IMR-90 (cell line): ENCODE measurements at regions not wholly inside any gene's neighbourhood (a gene's known extent, or its start where the extent isn't known, plus 50 kb on each side); places are given as distances from the start of the nearest gene placed in this dataset.

Experiments used
- ATAC-seq: fragments of 200-7000 bp; cut with Tn5 transposase; 2 replicates; pipeline ENCODE4 v1.9.1; 2020; ENCODE audit warnings: low read depth, mild to moderate bottlenecking, moderate library complexity
- BruUV-seq: library from RNA; stranded (reverse); fragments of 400-500 nt; replicated peaks from 2 replicates; lab custom pipeline; 2021; lab: Mats Ljungman, UMichigan
- CTCF ChIA-PET: fragments of 300-600 bp; formaldehyde crosslinking; extraction: SDS; loops from one replicate; lab custom pipeline; 2021; ENCODE audit warnings: antibody characterized with exemption; lab: Yijun Ruan, JAX
- POLR2A ChIA-PET: fragments of 300-600 bp; sonication (Branson Sonifier 250); formaldehyde crosslinking; loops from one replicate; lab custom pipeline; 2022; ENCODE audit warnings: antibody characterized with exemption; ENCODE audit not compliant: unreplicated experiment; lab: Charles Lee
- DNase-seq: peaks from one replicate; pipeline ENCODE4 v3.0.0; 2013
- H2AFZ ChIP-seq: replicated peaks from 2 replicates; pipeline ENCODE3; 2013; ENCODE audit warnings: low read length, mild to moderate bottlenecking; ENCODE audit not compliant: poor library complexity
- H2AK5ac ChIP-seq: 2 replicates; pipeline ENCODE4 v1.6.1; 2013; ENCODE audit warnings: low read depth, low read length, inconsistent platforms
- H2AK9ac ChIP-seq: replicated peaks from 2 replicates; pipeline ENCODE3; 2013; ENCODE audit warnings: mild to moderate bottlenecking, low read depth, low read length, moderate library complexity; ENCODE audit not compliant: poor library complexity
- H2BK120ac ChIP-seq: 2 replicates; pipeline ENCODE4 v1.6.1; 2013; ENCODE audit warnings: low read depth, low read length, inconsistent platforms
- H2BK15ac ChIP-seq: 3 replicates; pipeline ENCODE4 v1.6.1; 2013; ENCODE audit warnings: low read depth, low read length, inconsistent platforms
- H2BK20ac ChIP-seq: 2 replicates; pipeline ENCODE4 v1.6.1; 2013; ENCODE audit warnings: low read depth, mild to moderate bottlenecking, inconsistent platforms, low read length, moderate library complexity
- H2BK5ac ChIP-seq: 2 replicates; pipeline ENCODE4 v1.6.1; 2013; ENCODE audit warnings: mild to moderate bottlenecking, low read depth, low read length, inconsistent platforms; ENCODE audit not compliant: poor library complexity, severe bottlenecking
- H3K14ac ChIP-seq: replicated peaks from 2 replicates; pipeline ENCODE4 v1.6.1; 2013; ENCODE audit warnings: low read depth, low read length, inconsistent platforms
- H3K18ac ChIP-seq: 2 replicates; pipeline ENCODE4 v1.6.1; 2013; ENCODE audit warnings: low read depth, low read length, control low read depth
- H3K23ac ChIP-seq: 2 replicates; pipeline ENCODE4 v1.6.1; 2013; ENCODE audit warnings: low read depth, low read length, inconsistent platforms
- H3K27ac ChIP-seq: 2 replicates; pipeline ENCODE4 v1.5.1; 2013; ENCODE audit warnings: mild to moderate bottlenecking, control low read depth, low read length; ENCODE audit not compliant: insufficient read depth
- H3K27me3 ChIP-seq: 2 replicates; pipeline ENCODE4 v1.6.1; 2013; ENCODE audit warnings: low read length; ENCODE audit not compliant: control insufficient read depth, insufficient read depth
- H3K36me3 ChIP-seq: 2 replicates; pipeline ENCODE4 v1.6.1; 2013; ENCODE audit warnings: low read length, mixed read lengths; ENCODE audit not compliant: control insufficient read depth, insufficient read depth
- H3K4ac ChIP-seq: 2 replicates; pipeline ENCODE4 v1.6.1; 2013; ENCODE audit warnings: low read depth, low read length, inconsistent platforms
- H3K4me1 ChIP-seq: 2 replicates; pipeline ENCODE4 v1.6.1; 2013; ENCODE audit warnings: low read length, mixed read lengths; ENCODE audit not compliant: control insufficient read depth, insufficient read depth
- H3K4me2 ChIP-seq: 2 replicates; pipeline ENCODE4 v1.6.1; 2013; ENCODE audit warnings: low read depth, mild to moderate bottlenecking, control low read depth, low read length, moderate library complexity
- H3K4me3 ChIP-seq: 2 replicates; pipeline ENCODE4 v1.5.1; 2013; ENCODE audit warnings: low read depth, mild to moderate bottlenecking, control low read depth, low read length, moderate library complexity; ENCODE audit not compliant: insufficient read depth
- H3K56ac ChIP-seq: 2 replicates; pipeline ENCODE4 v1.6.1; 2013; ENCODE audit warnings: low read length, inconsistent platforms; ENCODE audit not compliant: insufficient read depth; ENCODE audit errors: extremely low read depth
- H3K79me1 ChIP-seq, 2 experiments: 2 replicates each; pipeline ENCODE4 v1.6.1; 2013; ENCODE audit warnings: low read length in 2 of 2, inconsistent platforms in 1 of 2, low read depth in 1 of 2
- H3K9ac ChIP-seq: 2 replicates; pipeline ENCODE4 v1.6.1; 2013; ENCODE audit warnings: low read depth, low read length, control low read depth
- H3K9me1 ChIP-seq: 2 replicates; pipeline ENCODE4 v1.6.1; 2013; ENCODE audit warnings: low read length, inconsistent platforms; ENCODE audit not compliant: insufficient read depth
- H3K9me3 ChIP-seq: 2 replicates; pipeline ENCODE4 v1.6.1; 2013; ENCODE audit warnings: low read length; ENCODE audit not compliant: control insufficient read depth, insufficient read depth
- H4K20me1 ChIP-seq: 2 replicates; pipeline ENCODE4 v1.6.1; 2013; ENCODE audit warnings: low read length, inconsistent platforms; ENCODE audit not compliant: insufficient read depth
- H4K5ac ChIP-seq: 2 replicates; pipeline ENCODE4 v1.6.1; 2013; ENCODE audit warnings: mild to moderate bottlenecking, low read depth, low read length, control low read depth
- H4K8ac ChIP-seq, 2 experiments: 2 replicates each; pipeline ENCODE4 v1.6.1; 2013; ENCODE audit warnings: low read depth in 2 of 2, low read length in 2 of 2, control low read depth in 1 of 2, inconsistent platforms in 1 of 2
- H4K91ac ChIP-seq: 2 replicates; pipeline ENCODE4 v1.6.1; 2013; ENCODE audit warnings: low read depth, low read length, inconsistent platforms; ENCODE audit not compliant: insufficient read depth
- BHLHE40 ChIP-seq: fragments of 150-350 bp; IDR thresholded peaks from 2 replicates; pipeline ENCODE4 v1.6.1; 2016; ENCODE audit warnings: mild to moderate bottlenecking, low read depth, low read length
- CEBPB ChIP-seq: IDR thresholded peaks from 2 replicates; pipeline ENCODE4 v1.6.1; 2012; ENCODE audit warnings: low read depth, low read length, improper control_type of control experiment
- CHD1 ChIP-seq: IDR thresholded peaks from 2 replicates; pipeline ENCODE4 v1.6.1; 2012; ENCODE audit warnings: low read depth, low read length, improper control_type of control experiment
- FOS ChIP-seq: fragments of 150-350 bp; IDR thresholded peaks from 2 replicates; pipeline ENCODE4 v1.6.1; 2016; ENCODE audit warnings: low read depth, low read length
- MAFK ChIP-seq: IDR thresholded peaks from 2 replicates; pipeline ENCODE4 v1.6.1; 2012; ENCODE audit warnings: low read depth, low read length, improper control_type of control experiment
- MAZ ChIP-seq: IDR thresholded peaks from 2 replicates; pipeline ENCODE4 v1.6.1; 2012; ENCODE audit warnings: low read depth, mild to moderate bottlenecking, low read length, improper control_type of control experiment, moderate library complexity, borderline replicate concordance
- MXI1 ChIP-seq: IDR thresholded peaks from 2 replicates; pipeline ENCODE4 v1.6.1; 2012; ENCODE audit warnings: low read depth, mild to moderate bottlenecking, low read length, moderate library complexity, borderline replicate concordance
- NFE2L2 ChIP-seq: fragments of 150-350 bp; IDR thresholded peaks from 2 replicates; pipeline ENCODE4 v1.6.1; 2016; ENCODE audit warnings: low read depth, mild to moderate bottlenecking, low read length
- POLR2A ChIP-seq: IDR thresholded peaks from 2 replicates; pipeline ENCODE4 v1.6.1; 2012; ENCODE audit warnings: mild to moderate bottlenecking, low read depth, low read length
- RAD21 ChIP-seq: IDR thresholded peaks from 2 replicates; pipeline ENCODE4 v1.6.1; 2012; ENCODE audit warnings: low read length, improper control_type of control experiment
- RCOR1 ChIP-seq: IDR thresholded peaks from 2 replicates; pipeline ENCODE4 v1.6.1; 2012; ENCODE audit warnings: mild to moderate bottlenecking, low read length, improper control_type of control experiment; ENCODE audit not compliant: insufficient replicate concordance
- RFX5 ChIP-seq: IDR thresholded peaks from 2 replicates; pipeline ENCODE4 v1.8.0; 2012; ENCODE audit warnings: low read depth, mild to moderate bottlenecking, low read length, moderate library complexity
- SMC3 ChIP-seq: fragments of 150-350 bp; IDR thresholded peaks from 2 replicates; pipeline ENCODE4 v1.6.1; 2016; ENCODE audit warnings: low read depth, mild to moderate bottlenecking, antibody characterized with exemption, low read length, moderate library complexity
- WGBS, 2 experiments: methylation state at CpG; one replicate each; pipeline versions ENCODE4 v1.1.5 to v1.1.7; 2013; ENCODE audit warnings: missing lambda C conversion rate in 2 of 2; ENCODE audit not compliant: insufficient read length in 1 of 2; ENCODE audit errors: extremely low coverage in 2 of 2; 5-methylcytosine and 5-hydroxymethylcytosine counted together
- dilution Hi-C: fragments of 300-500 bp; cut with HindIII; formaldehyde crosslinking; loops from one replicate; pipeline ENCODE4 v1.14.3; 2018; ENCODE audit warnings: low sequenced_read_pairs; ENCODE audit not compliant: unreplicated experiment
- in situ Hi-C: fragments of 300-500 bp; cut with MboI; formaldehyde crosslinking; loops from 3 replicates; pipeline ENCODE4 v1.14.3; 2019; ENCODE audit warnings: low sequenced_read_pairs, inconsistent platforms, mixed read lengths
- intact Hi-C: fragments of 100-400 bp; cut with micrococcal nuclease; formaldehyde crosslinking; loops from 2 replicates; pipeline ENCODE4 v1.10.0; 2022
- TF ChIP-seq, protein P1 (sequence below): fragments of 150-350 bp; IDR thresholded peaks from 2 replicates; pipeline ENCODE4 v1.6.1; 2016; ENCODE audit warnings: low read depth, mild to moderate bottlenecking, low read length, moderate library complexity, borderline replicate concordance
- TF ChIP-seq, protein P2 (sequence below): fragments of 150-350 bp; IDR thresholded peaks from 2 replicates; pipeline ENCODE4 v1.6.1; 2017; ENCODE audit warnings: mild to moderate bottlenecking, antibody characterized with exemption, low read length, low read depth
- TF ChIP-seq, protein P3 (sequence below): conservative IDR thresholded peaks from 2 replicates; pipeline ENCODE4 v1.5.1; 2012; ENCODE audit warnings: mild to moderate bottlenecking, low read depth, low read length, improper control_type of control experiment

DNA sequence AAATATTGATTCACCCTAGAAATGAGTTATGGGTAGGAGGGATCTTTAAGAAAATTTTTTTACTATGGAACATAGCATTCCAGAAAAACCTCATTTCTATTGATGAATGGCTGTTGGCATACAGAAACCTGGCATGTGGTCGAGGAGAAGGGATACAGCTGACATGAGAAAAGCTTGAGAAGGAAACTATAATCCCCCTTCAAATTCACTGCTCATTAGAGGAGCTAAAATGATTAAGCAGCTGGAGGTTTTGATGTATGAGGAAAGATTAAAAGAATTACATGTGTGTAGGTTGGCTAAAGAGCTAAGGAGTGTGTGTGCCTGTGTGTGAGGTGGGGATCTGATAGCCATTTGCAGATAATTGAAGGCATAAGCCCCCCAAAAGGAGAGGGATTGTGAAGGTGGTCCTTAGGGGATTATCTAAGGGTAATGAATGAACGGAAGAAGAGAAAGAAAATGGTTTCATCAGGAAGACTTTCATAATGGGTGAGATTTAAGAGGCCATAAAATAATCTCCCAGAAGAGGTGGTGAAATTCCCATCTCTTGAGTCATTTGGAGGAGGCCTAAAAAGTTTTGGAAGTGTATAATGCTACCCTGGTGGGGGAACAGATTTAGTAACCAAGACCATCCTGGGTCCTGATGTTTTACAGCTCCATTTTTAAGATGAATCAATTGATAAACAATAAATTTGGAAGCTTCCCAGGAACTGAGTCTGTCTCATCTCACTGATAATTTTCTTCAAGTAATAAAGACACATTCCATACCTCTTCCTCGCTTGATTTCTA is 272.0 kb upstream of the HAND2 start:
- WGBS, 2 experiments = 86% methylated on average over 1 of the region's 3 CpGs; no CpG with 5 or more reads in 1 of the 2 experiments
- ATAC-seq = peak; percentile 46

More for the DNA sequence above, 272.0 kb upstream of the HAND2 start:
- Histone ChIP-seq H3K9me1 (no peaks in the 10 kb centered on the region), H4K5ac (no peak overlapping the region), H4K20me1 (no peaks in the 10 kb centered on the region), H3K4me2 (no peak overlapping the region), H3K9me3 (no peaks in the 10 kb centered on the region), H2AFZ (no peak overlapping the region), H3K4me1 (no peaks in the 10 kb centered on the region), H2AK9ac (no peak overlapping the region), H3K14ac (no peak overlapping the region), H2BK120ac (no peak overlapping the region), H3K4me3 (no peak overlapping the region), H3K79me1 (no peaks in the 10 kb centered on the region), H3K18ac (no peak overlapping the region), H3K27ac (no peak overlapping the region), H4K8ac (no peak overlapping the region), H3K9ac (no peak overlapping the region), H2BK20ac (no peak overlapping the region), H3K4ac (no peak overlapping the region), H4K91ac (no peak overlapping the region), H3K23ac (no peak overlapping the region), H3K36me3 (no peaks in the 10 kb centered on the region), H2BK15ac (no peak overlapping the region), H2BK5ac (no peak overlapping the region), H3K27me3 (no peaks in the 10 kb centered on the region), H3K56ac (no peak overlapping the region), H2AK5ac (no peak overlapping the region)
- intact Hi-C loops = no loop called here
- in situ Hi-C loops = no loop called here
- dilution Hi-C loops = no loop called here
- no peak for TF ChIP-seq CEBPB
- no peak for TF ChIP-seq MAFK
- TF ChIP-seq RFX5 = no peak
- no peak for TF ChIP-seq RAD21
- TF ChIP-seq RCOR1 = no peak
- TF ChIP-seq NFE2L2 = no peak
- no peak for TF ChIP-seq POLR2A
- TF ChIP-seq, protein P1, sequence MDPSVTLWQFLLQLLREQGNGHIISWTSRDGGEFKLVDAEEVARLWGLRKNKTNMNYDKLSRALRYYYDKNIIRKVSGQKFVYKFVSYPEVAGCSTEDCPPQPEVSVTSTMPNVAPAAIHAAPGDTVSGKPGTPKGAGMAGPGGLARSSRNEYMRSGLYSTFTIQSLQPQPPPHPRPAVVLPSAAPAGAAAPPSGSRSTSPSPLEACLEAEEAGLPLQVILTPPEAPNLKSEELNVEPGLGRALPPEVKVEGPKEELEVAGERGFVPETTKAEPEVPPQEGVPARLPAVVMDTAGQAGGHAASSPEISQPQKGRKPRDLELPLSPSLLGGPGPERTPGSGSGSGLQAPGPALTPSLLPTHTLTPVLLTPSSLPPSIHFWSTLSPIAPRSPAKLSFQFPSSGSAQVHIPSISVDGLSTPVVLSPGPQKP = no peak
- no peak for TF ChIP-seq SMC3
- no peak for TF ChIP-seq MXI1
- TF ChIP-seq, protein P2, sequence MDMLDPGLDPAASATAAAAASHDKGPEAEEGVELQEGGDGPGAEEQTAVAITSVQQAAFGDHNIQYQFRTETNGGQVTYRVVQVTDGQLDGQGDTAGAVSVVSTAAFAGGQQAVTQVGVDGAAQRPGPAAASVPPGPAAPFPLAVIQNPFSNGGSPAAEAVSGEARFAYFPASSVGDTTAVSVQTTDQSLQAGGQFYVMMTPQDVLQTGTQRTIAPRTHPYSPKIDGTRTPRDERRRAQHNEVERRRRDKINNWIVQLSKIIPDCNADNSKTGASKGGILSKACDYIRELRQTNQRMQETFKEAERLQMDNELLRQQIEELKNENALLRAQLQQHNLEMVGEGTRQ = no peak
- no peak for TF ChIP-seq MAZ
- TF ChIP-seq, protein P3, sequence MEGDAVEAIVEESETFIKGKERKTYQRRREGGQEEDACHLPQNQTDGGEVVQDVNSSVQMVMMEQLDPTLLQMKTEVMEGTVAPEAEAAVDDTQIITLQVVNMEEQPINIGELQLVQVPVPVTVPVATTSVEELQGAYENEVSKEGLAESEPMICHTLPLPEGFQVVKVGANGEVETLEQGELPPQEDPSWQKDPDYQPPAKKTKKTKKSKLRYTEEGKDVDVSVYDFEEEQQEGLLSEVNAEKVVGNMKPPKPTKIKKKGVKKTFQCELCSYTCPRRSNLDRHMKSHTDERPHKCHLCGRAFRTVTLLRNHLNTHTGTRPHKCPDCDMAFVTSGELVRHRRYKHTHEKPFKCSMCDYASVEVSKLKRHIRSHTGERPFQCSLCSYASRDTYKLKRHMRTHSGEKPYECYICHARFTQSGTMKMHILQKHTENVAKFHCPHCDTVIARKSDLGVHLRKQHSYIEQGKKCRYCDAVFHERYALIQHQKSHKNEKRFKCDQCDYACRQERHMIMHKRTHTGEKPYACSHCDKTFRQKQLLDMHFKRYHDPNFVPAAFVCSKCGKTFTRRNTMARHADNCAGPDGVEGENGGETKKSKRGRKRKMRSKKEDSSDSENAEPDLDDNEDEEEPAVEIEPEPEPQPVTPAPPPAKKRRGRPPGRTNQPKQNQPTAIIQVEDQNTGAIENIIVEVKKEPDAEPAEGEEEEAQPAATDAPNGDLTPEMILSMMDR = no peak
- TF ChIP-seq BHLHE40 = no peak
- TF ChIP-seq FOS = no peak
- no peak for TF ChIP-seq CHD1
- peak; percentile 15 for DNase-seq
- ChIA-PET POLR2A (no interaction called here), CTCF (no interaction called here)
- BruUV-seq = no TSS peak
